Stomach (tissue), 8 donors: ENCODE measurements at regions not wholly inside any gene's neighbourhood (a gene's known extent, or its start where the extent isn't known, plus 50 kb on each side); places are given as distances from the start of the nearest gene placed in this dataset.

Experiments used
- DNase-seq, 2 donors: peaks; one replicate each; pipeline versions ENCODE4 v3.0.0 to v3.0.0-alpha.2; 2013 to 2019
- H3K27ac ChIP-seq, 5 donors: fragments of 200-600 bp in 4 of 5; sonication (generic) in 4 of 5; one replicate each; pipeline ENCODE4 v1.5.1; 2013 to 2019; ENCODE audit warnings: mild to moderate bottlenecking in 1 of 5, moderate library complexity in 1 of 5
- H3K27me3 ChIP-seq, 3 donors: fragments of 200-600 bp; sonication (generic); one replicate each; pipeline ENCODE4 v1.5.1; 2017 to 2019; ENCODE audit warnings: mixed run types in 1 of 3
- H3K36me3 ChIP-seq, 4 donors: fragments of 200-600 bp; sonication (generic); 1 replicate in 3 of 4; 2 replicates in 1 of 4; pipeline ENCODE4 v1.5.1; 2016 to 2019
- H3K4me1 ChIP-seq, 4 donors: fragments of 200-600 bp; sonication (generic); one replicate each; pipeline ENCODE4 v1.5.1; 2016 to 2019
- H3K4me3 ChIP-seq, 4 donors: fragments of 200-600 bp; sonication (generic) in 3 of 4; one replicate each; pipeline ENCODE4 v1.5.1; 2016 to 2019; ENCODE audit warnings: mild to moderate bottlenecking in 1 of 4
- H3K9me3 ChIP-seq, 4 donors: fragments of 200-600 bp; sonication (generic); one replicate each; pipeline ENCODE4 v1.5.1; 2016 to 2019
- CTCF ChIP-seq, 7 experiments: fragments of 450-650 bp in 4 of 7; fragments of 200-600 bp in 3 of 7; sonication (generic) in 3 of 7; IDR thresholded peaks; one replicate each; pipeline ENCODE4 v1.5.1; 2016 to 2019; ENCODE audit warnings: antibody characterized with exemption in 7 of 7, control low read depth in 2 of 7, mild to moderate bottlenecking in 1 of 7
- EP300 ChIP-seq: sonication (generic); formaldehyde crosslinking; IDR thresholded peaks from one replicate; pipeline ENCODE4 v1.6.1; 2017; ENCODE audit warnings: antibody characterized with exemption
- POLR2A ChIP-seq, 4 donors: fragments of 450-650 bp; IDR thresholded peaks; one replicate each; pipeline ENCODE4 v1.6.1; 2016; ENCODE audit warnings: antibody characterized with exemption in 4 of 4, control low read depth in 2 of 4, mild to moderate bottlenecking in 1 of 4, moderate library complexity in 1 of 4
- POLR2AphosphoS5 ChIP-seq, 3 donors: sonication (generic); formaldehyde crosslinking; IDR thresholded peaks; one replicate each; pipeline ENCODE4 v1.6.1; 2016; ENCODE audit warnings: antibody characterized with exemption in 3 of 3
- WGBS, 5 donors: extraction: QIAGEN DNeasy Blood & Tissue Kit in 3 of 5; methylation state at CpG; one replicate each; pipeline versions ENCODE4 v1.1.5 to v1.1.7; 2013 to 2018; 5-methylcytosine and 5-hydroxymethylcytosine counted together
- intact Hi-C: fragments of 100-400 bp; cut with DNase I; formaldehyde crosslinking; loops from one replicate; pipeline ENCODE4 v1.15.1; 2023; ENCODE audit warnings: low total_unique reads
- donor health status: healthy with polysubstance abuse.
- donor health status: Bipolar disorder and iron deficiency.
- donor health status: healthy.

- Histone ChIP-seq H3K9me3 (no peaks in the 10 kb centered on the region), H3K4me3 (no peak overlapping the region), H3K4me1 (peaks cover 0 to 5% (median 0%) of the 10 kb centered on the region in 4 donors), H3K27ac (no peak overlapping the region), H3K27me3 (peaks cover 0 to 7% (median 0%) of the 10 kb centered on the region in 3 donors), H3K36me3 (no peaks in the 10 kb centered on the region)
- WGBS, 5 donors, result 57 to 100% (median 63%) methylated on average over 1 of the region's 1 CpG
- TF ChIP-seq POLR2AphosphoS5 (IDR thresholded peaks at IDR 0.05), result no peak
- TF ChIP-seq POLR2A (IDR thresholded peaks at IDR 0.05), result no peak
- no peak for TF ChIP-seq EP300
- no peak for TF ChIP-seq CTCF (IDR thresholded peaks at IDR 0.05)
- DNase-seq, result no peak
- intact Hi-C loops, result no loop called here
These were observed 148.7 kb downstream of the FCRL5 start for GRCh38 chr1:157403608-157404007.

GRCh38 chr1:157403203-157403602 lies 149.1 kb downstream of the FCRL5 start:
- no peaks in the 10 kb centered on the region for H3K36me3 ChIP-seq
- no peak overlapping the region for H3K27ac ChIP-seq
- WGBS, 5 donors, result 19 to 64% (median 48%) methylated on average over 1 to 6 of the region's 6 CpGs
- peak in 1 of 2 donors; percentile 27 for DNase-seq
- H3K27me3 ChIP-seq, result peaks cover 0 to 7% (median 0%) of the 10 kb centered on the region in 3 donors
- intact Hi-C loops, result no loop called here
- H3K9me3 ChIP-seq, result no peaks in the 10 kb centered on the region
- no peak for TF ChIP-seq EP300
- TF ChIP-seq CTCF (IDR thresholded peaks at IDR 0.05), result no peak
- no peak for TF ChIP-seq POLR2AphosphoS5 (IDR thresholded peaks at IDR 0.05)
- no peak for TF ChIP-seq POLR2A (IDR thresholded peaks at IDR 0.05)
- H3K4me3 ChIP-seq, result no peak overlapping the region
- peaks cover 0 to 5% (median 0%) of the 10 kb centered on the region in 4 donors for H3K4me1 ChIP-seq

- TF ChIP-seq CTCF (IDR thresholded peaks at IDR 0.05) (no peak), POLR2A (IDR thresholded peaks at IDR 0.05) (no peak), POLR2AphosphoS5 (IDR thresholded peaks at IDR 0.05) (no peak), EP300 (no peak)
- Histone ChIP-seq H3K36me3 (no peaks in the 10 kb centered on the region), H3K27me3 (peaks cover 0 to 7% (median 0%) of the 10 kb centered on the region in 3 donors), H3K4me1 (peaks cover 0 to 5% (median 0%) of the 10 kb centered on the region in 4 donors), H3K4me3 (no peak overlapping the region), H3K27ac (no peak overlapping the region), H3K9me3 (no peaks in the 10 kb centered on the region)
- intact Hi-C loops, result no loop called here
- WGBS, 5 donors, result 36 to 55% (median 42%) methylated on average over 6 of the region's 6 CpGs
- DNase-seq, result peak in 1 of 2 donors; percentile 61
These were observed 151.5 kb downstream of the FCRL5 start for GRCh38 chr1:157400766-157401165.

GRCh38 chr1:157399984-157400382 lies 152.3 kb downstream of the FCRL5 start:
- WGBS, 5 donors, result 31 to 60% (median 40%) methylated on average over 1 of the region's 1 CpG
- TF ChIP-seq CTCF (IDR thresholded peaks at IDR 0.05) (no peak), EP300 (no peak), POLR2AphosphoS5 (IDR thresholded peaks at IDR 0.05) (no peak), POLR2A (IDR thresholded peaks at IDR 0.05) (no peak)
- peak in 1 of 2 donors; percentile 39 for DNase-seq

More at GRCh38 chr1:157399984-157400382, 152.3 kb downstream of the FCRL5 start:
- no peaks in the 10 kb centered on the region for H3K9me3 ChIP-seq
- H3K4me1 ChIP-seq, result peaks cover 0 to 5% (median 0%) of the 10 kb centered on the region in 4 donors
- H3K27ac ChIP-seq, result no peak overlapping the region
- H3K4me3 ChIP-seq, result no peak overlapping the region
- intact Hi-C loops, result no loop called here
- H3K27me3 ChIP-seq, result peaks cover 0 to 7% (median 0%) of the 10 kb centered on the region in 3 donors
- no peaks in the 10 kb centered on the region for H3K36me3 ChIP-seq
